Choroid plexus epithelial cell (primary cell): ENCODE measurements at regions not wholly inside any gene's neighbourhood (a gene's known extent, or its start where the extent isn't known, plus 50 kb on each side); places are given as distances from the start of the nearest gene placed in this dataset.

Experiments used
- DNase-seq: peaks from one replicate; pipeline ENCODE4 v3.0.0-alpha.2; 2010; ENCODE audit warnings: low read depth
- H3K4me3 ChIP-seq: 2 replicates; pipeline ENCODE4 v1.5.1; 2011; ENCODE audit warnings: low read depth, mild to moderate bottlenecking, control low read depth, low read length, moderate library complexity
- TF ChIP-seq, protein P1 (sequence below): conservative IDR thresholded peaks from 2 replicates; pipeline ENCODE4 v1.5.1; 2011; ENCODE audit warnings: low read depth, mild to moderate bottlenecking, control low read depth, inconsistent platforms, low read length, moderate library complexity

DNA sequence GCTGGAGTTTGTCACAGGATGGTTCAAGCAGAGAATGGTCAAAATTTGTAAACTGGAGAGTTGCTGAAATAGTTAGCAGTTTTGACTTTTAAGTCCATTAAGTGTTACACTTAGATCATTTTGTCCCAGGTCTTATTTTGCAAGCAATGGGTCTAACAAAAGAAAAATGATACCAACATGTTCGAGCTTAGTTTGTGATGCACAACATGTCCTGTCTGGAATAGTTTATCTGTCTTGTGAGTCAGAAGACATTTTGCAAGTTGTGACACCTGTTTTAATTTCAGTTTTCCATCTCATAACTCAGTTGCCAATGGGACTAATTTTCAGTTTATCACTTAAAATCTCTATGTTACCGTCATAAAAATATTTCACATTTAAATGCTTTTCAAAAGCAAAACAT lies 929.8 kb downstream of the CDH18 start:
- TF ChIP-seq, protein P1, sequence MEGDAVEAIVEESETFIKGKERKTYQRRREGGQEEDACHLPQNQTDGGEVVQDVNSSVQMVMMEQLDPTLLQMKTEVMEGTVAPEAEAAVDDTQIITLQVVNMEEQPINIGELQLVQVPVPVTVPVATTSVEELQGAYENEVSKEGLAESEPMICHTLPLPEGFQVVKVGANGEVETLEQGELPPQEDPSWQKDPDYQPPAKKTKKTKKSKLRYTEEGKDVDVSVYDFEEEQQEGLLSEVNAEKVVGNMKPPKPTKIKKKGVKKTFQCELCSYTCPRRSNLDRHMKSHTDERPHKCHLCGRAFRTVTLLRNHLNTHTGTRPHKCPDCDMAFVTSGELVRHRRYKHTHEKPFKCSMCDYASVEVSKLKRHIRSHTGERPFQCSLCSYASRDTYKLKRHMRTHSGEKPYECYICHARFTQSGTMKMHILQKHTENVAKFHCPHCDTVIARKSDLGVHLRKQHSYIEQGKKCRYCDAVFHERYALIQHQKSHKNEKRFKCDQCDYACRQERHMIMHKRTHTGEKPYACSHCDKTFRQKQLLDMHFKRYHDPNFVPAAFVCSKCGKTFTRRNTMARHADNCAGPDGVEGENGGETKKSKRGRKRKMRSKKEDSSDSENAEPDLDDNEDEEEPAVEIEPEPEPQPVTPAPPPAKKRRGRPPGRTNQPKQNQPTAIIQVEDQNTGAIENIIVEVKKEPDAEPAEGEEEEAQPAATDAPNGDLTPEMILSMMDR = no peak
- H3K4me3 ChIP-seq = no peak overlapping the region
- DNase-seq = no peak

GRCh38 chr5:19064094-19064493 lies 923.9 kb downstream of the CDH18 start:
- TF ChIP-seq, protein P1 = no peak
- no peak overlapping the region for H3K4me3 ChIP-seq
- no peak for DNase-seq

DNA sequence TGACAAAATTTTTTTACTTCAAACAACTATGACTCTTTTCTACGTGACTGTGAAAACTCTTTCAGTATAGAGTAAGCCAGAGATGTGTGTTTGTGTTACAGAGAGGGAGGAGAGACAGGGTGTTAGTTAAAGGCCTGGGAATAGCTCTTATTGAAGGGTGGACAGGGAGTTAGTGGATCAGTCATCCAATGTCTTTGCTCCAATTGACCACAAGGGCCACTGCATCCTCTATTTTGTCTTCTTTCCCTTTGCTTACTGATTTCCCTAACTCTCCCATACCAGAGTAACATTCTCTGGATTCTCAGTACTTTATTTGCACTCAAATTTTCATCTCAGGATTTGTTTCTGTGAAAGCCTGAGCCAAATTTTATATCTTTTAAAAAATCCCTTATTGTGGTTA lies 920.3 kb downstream of the CDH18 start:
- H3K4me3 ChIP-seq = no peak overlapping the region
- no peak for DNase-seq
- TF ChIP-seq, protein P1 = no peak

GRCh38 chr5:19098434-19098833 lies 889.6 kb downstream of the CDH18 start:
- H3K4me3 ChIP-seq = no peak overlapping the region
- DNase-seq = no peak
- TF ChIP-seq, protein P1 = no peak

GRCh38 chr5:19099195-19099594 lies 888.8 kb downstream of the CDH18 start:
- DNase-seq = no peak
- TF ChIP-seq, protein P1 = no peak
- no peak overlapping the region for H3K4me3 ChIP-seq

GRCh38 chr5:19104948-19105347 lies 883.1 kb downstream of the CDH18 start:
- TF ChIP-seq, protein P1 = no peak

DNA sequence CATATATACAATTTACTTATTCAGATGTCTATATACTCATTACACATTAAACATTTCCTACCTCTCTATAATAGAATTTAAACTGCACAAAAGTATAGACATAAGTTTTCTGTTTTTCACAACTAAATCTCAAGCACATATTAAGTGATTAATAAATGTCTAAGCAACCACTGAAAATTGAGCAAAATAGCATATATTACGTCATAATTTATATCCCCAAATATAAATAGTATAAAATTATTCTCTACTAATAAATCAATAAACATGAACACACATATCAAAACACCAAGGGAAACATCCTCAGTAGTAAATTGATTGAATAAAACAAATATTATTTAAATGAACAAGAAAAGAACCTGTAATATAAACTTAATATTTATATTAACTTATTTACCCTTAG lies 865.1 kb downstream of the CDH18 start:
- H3K4me3 ChIP-seq = no peak overlapping the region
- DNase-seq = no peak
- TF ChIP-seq, protein P1 = no peak

More at GRCh38 chr5:19104948-19105347, 883.1 kb downstream of the CDH18 start:
- DNase-seq = no peak
- no peak overlapping the region for H3K4me3 ChIP-seq
